NCI-H345 treated with DMSO at 0.1 percent for 48 hours (cell line): ENCODE measurements at regions not wholly inside any gene's neighbourhood (a gene's known extent, or its start where the extent isn't known, plus 50 kb on each side); places are given as distances from the start of the nearest gene placed in this dataset.

Experiments
- DNase-seq: peaks from one replicate; lab custom pipeline; 2025; ENCODE audit not compliant: unreplicated experiment; lab: John Stamatoyannopoulos, UW

GRCh38 chr10:113967126-113967525, 76.5 kb upstream of the ADRB1 start:
- DNase-seq, result no peak

GRCh38 chr10:113970641-113971040, 73.0 kb upstream of the ADRB1 start:
- DNase-seq, result no peak

- DNase-seq, result no peak
Measured at GRCh38 chr10:113971349-113971973, 72.2 kb upstream of the ADRB1 start.

GRCh38 chr10:113977174-113977573, 66.5 kb upstream of the ADRB1 start:
- no peak for DNase-seq

- DNase-seq, result no peak
Measured at GRCh38 chr10:113978802-113979201, 64.9 kb upstream of the ADRB1 start.

GRCh38 chr10:113979409-113979808, 64.3 kb upstream of the ADRB1 start:
- no peak for DNase-seq

- no peak for DNase-seq
Measured at GRCh38 chr10:113980408-113981087, 63.1 kb upstream of the ADRB1 start.

GRCh38 chr10:113982296-113982695, 61.4 kb upstream of the ADRB1 start:
- DNase-seq, result no peak

- DNase-seq, result peak; percentile 9
Measured at GRCh38 chr10:113982769-113983168, 60.9 kb upstream of the ADRB1 start.

- DNase-seq, result no peak
Measured at GRCh38 chr10:113983552-113983951, 60.1 kb upstream of the ADRB1 start.

GRCh38 chr10:113985297-113985844, 58.3 kb upstream of the ADRB1 start:
- no peak for DNase-seq

GRCh38 chr10:113986316-113986715, 57.4 kb upstream of the ADRB1 start:
- DNase-seq, result no peak

GRCh38 chr10:113987156-113987555, 56.5 kb upstream of the ADRB1 start:
- no peak for DNase-seq

- DNase-seq, result no peak
Measured at GRCh38 chr10:113987805-113988204, 55.9 kb upstream of the ADRB1 start.

- DNase-seq, result no peak
Measured at GRCh38 chr10:113988535-113988934, 55.1 kb upstream of the ADRB1 start.

- DNase-seq, result no peak
Measured at GRCh38 chr10:113991091-113991860, 52.4 kb upstream of the ADRB1 start.

- DNase-seq, result no peak
Measured at GRCh38 chr10:113992471-113993011, 51.1 kb upstream of the ADRB1 start.

GRCh38 chr10:113993489-113993991, 50.1 kb upstream of the ADRB1 start:
- DNase-seq, result no peak
